Muscle layer of colon (tissue), 2 donors: ENCODE measurements at regions not wholly inside any gene's neighbourhood (a gene's known extent, or its start where the extent isn't known, plus 50 kb on each side); places are given as distances from the start of the nearest gene placed in this dataset.

Experiments used
- H3K27ac ChIP-seq: one replicate; pipeline ENCODE4 v1.7.0; 2013; ENCODE audit warnings: low read depth, mild to moderate bottlenecking, low read length, moderate library complexity
- H3K27me3 ChIP-seq, 2 donors: one replicate each; pipeline ENCODE4 v1.7.0; 2013; ENCODE audit warnings: low read length in 2 of 2, mild to moderate bottlenecking in 2 of 2; ENCODE audit not compliant: insufficient read depth in 2 of 2, control insufficient read depth in 1 of 2
- H3K36me3 ChIP-seq: one replicate; pipeline ENCODE4 v1.7.0; 2013; ENCODE audit warnings: mild to moderate bottlenecking, low read length; ENCODE audit not compliant: insufficient read depth
- H3K4me1 ChIP-seq: one replicate; pipeline ENCODE4 v1.7.0; 2013; ENCODE audit warnings: mild to moderate bottlenecking, low read length; ENCODE audit not compliant: insufficient read depth
- H3K4me3 ChIP-seq, 2 donors: one replicate each; pipeline ENCODE4 v1.7.0; 2013; ENCODE audit warnings: low read length in 2 of 2, low read depth in 1 of 2, mild to moderate bottlenecking in 1 of 2, moderate library complexity in 1 of 2
- H3K9ac ChIP-seq: one replicate; pipeline ENCODE4 v1.7.0; 2013; ENCODE audit warnings: low read length
- H3K9me3 ChIP-seq: one replicate; pipeline ENCODE4 v1.7.0; 2013; ENCODE audit warnings: mild to moderate bottlenecking, low read length
- donor health status: abdominal sarcoma.
- donor health status: Adenocarcinoma of cecum.

DNA sequence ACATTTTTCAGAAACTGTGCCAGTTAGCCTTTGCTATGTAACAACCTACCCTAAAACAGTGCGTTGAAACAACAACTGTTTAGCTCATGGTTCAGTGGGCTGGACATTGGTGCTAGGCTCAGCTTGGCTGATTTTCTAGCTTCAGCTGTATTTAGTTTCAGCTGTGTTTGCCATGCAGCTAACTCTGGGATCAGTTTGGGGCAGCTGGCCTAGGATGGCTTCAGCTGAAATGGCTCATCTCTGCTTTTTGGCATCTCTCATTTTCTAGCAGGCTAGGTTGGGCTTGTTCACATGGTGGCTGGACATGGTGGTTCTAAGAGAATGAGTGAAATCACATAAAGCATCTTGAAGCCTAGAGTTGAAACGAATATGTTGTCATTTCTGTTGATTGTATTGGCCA, 464.2 kb downstream of the QKI start:
- Histone ChIP-seq H3K9ac (no peak overlapping the region), H3K27me3 (no peaks in the 10 kb centered on the region), H3K36me3 (no peaks in the 10 kb centered on the region), H3K4me3 (no peak overlapping the region), H3K4me1 (no peaks in the 10 kb centered on the region), H3K9me3 (no peaks in the 10 kb centered on the region), H3K27ac (no peak overlapping the region)

DNA sequence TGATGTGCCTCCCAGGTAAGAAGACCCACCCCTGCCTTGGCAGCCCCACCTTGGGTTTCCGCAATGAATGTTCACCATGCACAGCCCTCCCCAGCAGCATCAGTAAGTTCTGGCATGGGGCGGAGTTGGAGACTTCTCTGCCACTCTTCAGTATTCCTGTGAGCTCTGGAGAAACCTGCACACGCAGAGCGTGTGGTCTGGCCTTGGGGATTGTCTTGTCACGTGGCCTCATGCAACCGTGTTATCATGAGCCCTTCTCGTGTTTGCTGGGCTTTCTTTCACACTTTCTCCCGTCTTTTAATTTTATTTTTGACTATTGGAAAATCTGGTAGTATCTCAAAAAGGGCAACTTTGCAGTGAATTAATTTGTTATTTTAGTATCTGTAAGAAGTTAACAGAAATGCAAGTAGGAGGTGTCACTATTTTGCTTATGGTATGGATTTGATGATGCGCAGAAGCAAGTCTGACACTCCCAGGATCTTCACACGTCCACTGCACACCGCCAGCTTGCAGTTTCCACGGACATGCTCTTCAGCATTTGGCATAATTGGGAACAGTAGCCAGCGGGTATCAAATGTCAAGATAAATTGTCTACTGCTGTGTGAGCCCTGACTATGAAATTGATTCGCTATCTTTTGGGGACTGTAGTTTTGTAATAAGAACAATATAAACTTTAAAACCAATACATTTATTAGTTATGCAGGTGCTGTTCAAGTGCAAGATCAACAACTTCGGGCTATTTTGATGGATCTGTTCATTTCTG, 463.5 kb downstream of the QKI start:
- no peaks in the 10 kb centered on the region for H3K9me3 ChIP-seq
- no peak overlapping the region for H3K4me3 ChIP-seq
- H3K9ac ChIP-seq, result no peak overlapping the region
- no peaks in the 10 kb centered on the region for H3K27me3 ChIP-seq
- H3K36me3 ChIP-seq, result no peaks in the 10 kb centered on the region
- no peak overlapping the region for H3K27ac ChIP-seq
- H3K4me1 ChIP-seq, result no peaks in the 10 kb centered on the region

GRCh38 chr6:163876391-163876790, 461.9 kb downstream of the QKI start:
- no peaks in the 10 kb centered on the region for H3K36me3 ChIP-seq
- no peak overlapping the region for H3K4me3 ChIP-seq
- no peak overlapping the region for H3K27ac ChIP-seq
- no peaks in the 10 kb centered on the region for H3K27me3 ChIP-seq
- no peaks in the 10 kb centered on the region for H3K9me3 ChIP-seq
- H3K9ac ChIP-seq, result no peak overlapping the region
- H3K4me1 ChIP-seq, result no peaks in the 10 kb centered on the region

DNA sequence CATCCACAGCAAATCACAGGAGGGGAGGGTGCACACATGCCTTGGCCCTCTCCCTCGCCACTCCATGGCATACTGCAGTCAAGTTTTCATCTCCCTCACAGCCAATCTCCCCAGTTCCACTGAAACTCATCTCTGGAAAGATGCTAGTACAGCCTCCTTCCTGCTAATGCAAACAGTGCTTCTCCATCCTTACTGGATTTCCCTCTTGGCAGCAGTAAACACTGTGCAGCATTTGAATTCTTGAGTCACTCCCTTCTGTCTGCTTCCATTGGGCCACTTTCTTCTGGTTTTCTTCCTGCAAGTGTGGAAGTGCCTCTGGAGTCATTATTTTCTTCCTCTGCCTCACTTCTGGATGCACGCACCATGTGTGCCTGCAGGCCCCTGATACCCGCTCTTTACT, 460.3 kb downstream of the QKI start:
- no peaks in the 10 kb centered on the region for H3K9me3 ChIP-seq
- H3K36me3 ChIP-seq, result no peaks in the 10 kb centered on the region
- H3K9ac ChIP-seq, result no peak overlapping the region
- H3K27ac ChIP-seq, result no peak overlapping the region
- H3K4me3 ChIP-seq, result no peak overlapping the region
- H3K27me3 ChIP-seq, result no peaks in the 10 kb centered on the region
- H3K4me1 ChIP-seq, result no peaks in the 10 kb centered on the region

DNA sequence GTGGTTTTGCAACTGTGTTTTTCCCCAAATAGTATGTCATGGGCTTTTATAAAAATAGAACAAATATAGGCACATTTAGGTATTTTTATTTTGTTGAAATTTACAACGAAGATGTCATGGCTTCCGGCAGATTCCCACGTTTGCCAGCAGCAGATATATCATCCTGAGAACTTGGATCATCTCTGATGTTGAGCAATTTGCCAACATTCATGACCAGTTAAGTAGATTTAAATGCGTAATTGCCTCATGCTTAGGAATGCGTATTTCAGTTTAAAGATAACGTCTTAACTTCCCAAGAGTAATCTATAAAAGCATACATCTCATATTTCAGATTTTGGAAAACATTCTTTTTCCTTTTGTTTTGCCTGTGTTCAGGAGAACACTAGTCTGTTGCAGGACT, 457.8 kb downstream of the QKI start:
- no peaks in the 10 kb centered on the region for H3K36me3 ChIP-seq
- no peak overlapping the region for H3K27ac ChIP-seq
- H3K4me3 ChIP-seq, result no peak overlapping the region
- H3K4me1 ChIP-seq, result no peaks in the 10 kb centered on the region
- H3K9me3 ChIP-seq, result no peaks in the 10 kb centered on the region
- no peak overlapping the region for H3K9ac ChIP-seq
- H3K27me3 ChIP-seq, result no peaks in the 10 kb centered on the region

DNA sequence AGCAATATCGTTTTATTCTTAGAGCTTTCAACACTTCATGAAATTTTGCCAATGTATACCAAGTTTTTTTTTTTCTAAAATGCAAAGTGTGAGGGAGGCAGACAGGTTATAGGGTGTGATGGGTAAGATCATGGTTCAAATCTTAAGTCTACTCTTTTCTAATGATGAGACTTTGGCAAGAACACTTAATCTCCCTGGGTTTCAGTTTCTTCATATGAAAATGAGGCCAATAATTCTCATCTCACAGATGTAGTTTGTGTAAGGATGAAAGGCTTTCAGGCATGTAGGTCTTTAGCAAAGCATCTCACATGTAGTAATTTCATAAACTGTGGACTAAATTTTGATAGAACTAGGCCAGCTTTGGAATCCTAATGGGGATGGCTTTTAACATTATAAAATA, 457.1 kb downstream of the QKI start:
- H3K9ac ChIP-seq, result no peak overlapping the region
- no peak overlapping the region for H3K4me3 ChIP-seq
- H3K27ac ChIP-seq, result no peak overlapping the region
- no peaks in the 10 kb centered on the region for H3K27me3 ChIP-seq
- H3K4me1 ChIP-seq, result no peaks in the 10 kb centered on the region
- no peaks in the 10 kb centered on the region for H3K9me3 ChIP-seq
- H3K36me3 ChIP-seq, result no peaks in the 10 kb centered on the region

DNA sequence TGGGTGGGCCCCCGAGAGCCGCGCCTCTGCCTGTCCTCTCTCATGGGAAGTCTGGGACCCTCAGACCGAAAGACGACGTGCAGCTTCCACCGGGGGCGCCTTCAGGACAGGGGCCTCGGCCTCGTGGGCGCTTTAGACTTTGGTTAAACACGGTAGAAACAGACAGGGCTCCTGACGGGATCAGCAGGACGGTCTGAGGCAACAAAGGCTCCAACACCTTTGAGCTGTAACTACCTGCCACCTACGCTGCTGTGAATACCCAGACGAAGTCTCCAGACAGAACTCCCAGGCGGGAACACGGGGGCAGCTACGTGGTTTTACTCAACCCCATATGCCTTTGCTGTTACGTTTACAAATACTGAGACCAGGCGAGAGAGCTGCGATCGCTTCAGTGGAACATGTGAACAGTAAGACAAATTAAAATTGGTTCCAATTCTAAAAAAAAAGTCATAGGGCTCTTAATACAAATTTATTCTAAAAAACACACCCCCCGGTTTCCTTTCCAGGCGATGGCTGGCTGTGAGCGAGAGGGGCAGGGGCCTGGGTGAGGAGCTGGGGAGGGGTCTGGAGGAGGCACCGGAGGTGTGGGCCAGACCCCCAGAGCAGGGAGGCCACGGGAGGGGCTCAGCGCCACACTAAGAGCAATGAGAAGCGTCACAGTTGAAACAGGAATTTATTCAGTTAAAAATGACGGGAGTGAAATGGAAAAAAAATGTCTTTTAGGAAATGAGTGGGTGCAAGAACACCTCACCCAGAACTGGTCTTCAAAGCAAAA, 453.2 kb downstream of the QKI start:
- H3K27ac ChIP-seq, result no peak overlapping the region
- H3K4me1 ChIP-seq, result no peaks in the 10 kb centered on the region
- no peak overlapping the region for H3K4me3 ChIP-seq
- no peaks in the 10 kb centered on the region for H3K36me3 ChIP-seq
- H3K9ac ChIP-seq, result no peak overlapping the region
- no peaks in the 10 kb centered on the region for H3K27me3 ChIP-seq
- H3K9me3 ChIP-seq, result no peaks in the 10 kb centered on the region

- Histone ChIP-seq H3K36me3 (no peaks in the 10 kb centered on the region), H3K9ac (no peak overlapping the region), H3K27ac (no peak overlapping the region), H3K9me3 (no peaks in the 10 kb centered on the region), H3K27me3 (no peaks in the 10 kb centered on the region), H3K4me1 (no peaks in the 10 kb centered on the region), H3K4me3 (no peak overlapping the region)
These were observed 451.7 kb downstream of the QKI start for GRCh38 chr6:163866192-163866591.

DNA sequence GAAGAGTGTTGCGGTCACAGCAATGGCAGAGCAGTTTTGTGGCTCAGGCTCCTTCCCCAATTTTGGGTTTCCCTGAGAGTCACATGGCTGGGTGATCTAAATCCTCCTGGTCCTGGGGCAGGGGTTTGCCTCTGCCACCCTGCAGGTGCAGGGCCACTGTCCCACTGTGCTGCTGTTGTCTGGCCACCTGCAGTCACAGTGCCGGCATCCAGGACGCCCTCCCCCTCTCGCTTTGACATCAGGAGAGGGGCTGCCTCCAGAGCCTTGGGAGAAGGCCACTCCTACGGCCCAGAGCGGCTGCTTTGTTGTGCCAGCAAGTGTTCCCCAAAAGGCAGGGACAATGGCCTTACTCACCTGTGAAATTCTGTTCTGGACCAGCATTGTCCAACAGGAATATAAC, 449.0 kb downstream of the QKI start:
- H3K27ac ChIP-seq, result no peak overlapping the region
- no peaks in the 10 kb centered on the region for H3K36me3 ChIP-seq
- H3K9ac ChIP-seq, result no peak overlapping the region
- no peaks in the 10 kb centered on the region for H3K27me3 ChIP-seq
- H3K9me3 ChIP-seq, result no peaks in the 10 kb centered on the region
- no peaks in the 10 kb centered on the region for H3K4me1 ChIP-seq
- no peak overlapping the region for H3K4me3 ChIP-seq

DNA sequence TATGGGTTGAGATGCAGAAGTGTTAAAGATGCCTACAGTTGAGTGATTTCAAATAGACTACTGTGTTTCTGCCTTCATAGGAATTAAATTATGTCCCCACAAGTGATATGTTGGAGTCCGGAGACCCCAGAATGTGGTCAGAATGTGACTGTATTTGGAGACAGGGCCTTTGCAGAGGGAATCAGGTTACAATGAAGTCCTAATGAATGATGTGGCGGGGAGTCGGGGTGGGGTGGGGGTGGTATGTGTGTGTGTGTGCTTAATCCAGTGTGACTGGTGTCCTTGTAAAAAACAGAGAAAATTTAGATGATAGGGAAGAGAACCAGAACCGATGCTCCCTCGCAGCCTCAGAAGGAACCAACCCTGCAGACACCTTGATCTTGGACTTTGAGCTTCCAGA, 448.2 kb downstream of the QKI start:
- Histone ChIP-seq H3K27ac (no peak overlapping the region), H3K4me3 (no peak overlapping the region), H3K9me3 (no peaks in the 10 kb centered on the region), H3K27me3 (no peaks in the 10 kb centered on the region), H3K9ac (no peak overlapping the region), H3K36me3 (no peaks in the 10 kb centered on the region), H3K4me1 (no peaks in the 10 kb centered on the region)

DNA sequence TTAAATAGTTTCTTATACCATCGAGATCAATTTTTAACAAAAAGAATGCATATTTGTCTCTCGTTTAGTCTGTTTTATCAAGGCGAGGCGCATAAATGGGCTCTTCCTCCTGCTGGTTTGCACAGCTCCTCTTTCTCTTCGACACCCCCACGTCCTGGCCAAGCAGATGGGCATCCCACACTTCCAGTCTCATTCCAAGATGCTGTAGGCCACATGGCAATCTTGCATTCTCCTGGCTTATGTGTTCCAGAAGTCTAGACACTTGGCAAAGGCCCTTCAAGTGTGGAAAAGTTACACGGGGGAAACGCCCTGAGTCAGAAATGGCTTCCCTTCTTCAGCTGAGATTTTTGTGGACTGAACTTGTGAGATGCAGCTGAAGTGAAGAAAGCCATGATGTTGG, 447.1 kb downstream of the QKI start:
- Histone ChIP-seq H3K9me3 (no peaks in the 10 kb centered on the region), H3K4me1 (no peaks in the 10 kb centered on the region), H3K36me3 (no peaks in the 10 kb centered on the region), H3K9ac (no peak overlapping the region), H3K4me3 (no peak overlapping the region), H3K27me3 (no peaks in the 10 kb centered on the region), H3K27ac (no peak overlapping the region)
